Epithelial cell of prostate (primary cell): ENCODE measurements at regions not wholly inside any gene's neighbourhood (a gene's known extent, or its start where the extent isn't known, plus 50 kb on each side); places are given as distances from the start of the nearest gene placed in this dataset.

Experiments used
- DNase-seq: peaks from one replicate; pipeline ENCODE4 v3.0.0-alpha.2; 2011; ENCODE audit warnings: low read depth, low spot score
- H3K27ac ChIP-seq: fragments of 450-650 bp; 2 replicates; pipeline ENCODE4 v1.5.1; 2017; ENCODE audit warnings: mild to moderate bottlenecking

DNA sequence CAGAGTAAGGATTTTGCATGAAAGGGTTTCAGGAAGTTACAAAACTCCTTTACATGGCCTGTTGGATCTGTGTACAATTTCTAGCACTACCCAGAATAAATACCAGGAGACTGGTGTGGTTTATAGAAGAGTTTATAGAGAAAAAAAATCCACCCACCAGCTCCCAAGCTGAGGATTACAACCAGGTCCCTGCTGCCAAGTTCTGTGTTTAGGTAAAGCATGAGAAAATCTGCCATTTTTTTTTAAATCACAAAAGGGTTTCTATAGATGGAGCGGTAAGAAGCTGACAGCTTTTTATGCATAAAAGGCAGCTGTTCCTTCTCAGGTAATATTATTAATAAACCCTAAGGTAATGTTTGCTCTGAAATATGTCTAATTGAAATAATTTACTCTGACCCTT is 545.4 kb upstream of the ZEB2 start:
- no peak for DNase-seq
- H3K27ac ChIP-seq = no peak overlapping the region

DNA sequence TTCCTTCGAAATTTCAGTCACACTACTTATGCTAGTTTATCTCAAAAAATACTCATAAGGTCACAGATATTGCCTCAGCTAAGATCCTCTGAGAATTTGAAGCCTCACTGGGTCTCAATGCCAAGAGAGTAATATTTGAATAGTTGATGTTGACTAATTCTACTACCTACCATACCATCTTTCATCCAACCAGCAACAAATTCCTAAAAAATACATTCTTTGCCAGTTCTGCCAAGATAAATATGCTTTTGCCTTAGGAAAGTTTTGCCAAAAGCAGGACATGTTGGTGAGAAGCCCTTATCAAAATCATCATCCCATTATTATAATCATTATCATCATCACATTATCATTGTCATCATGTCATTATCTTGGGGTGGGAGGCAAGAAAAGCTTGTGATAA is 544.6 kb upstream of the ZEB2 start:
- H3K27ac ChIP-seq = no peak overlapping the region
- DNase-seq = no peak

DNA sequence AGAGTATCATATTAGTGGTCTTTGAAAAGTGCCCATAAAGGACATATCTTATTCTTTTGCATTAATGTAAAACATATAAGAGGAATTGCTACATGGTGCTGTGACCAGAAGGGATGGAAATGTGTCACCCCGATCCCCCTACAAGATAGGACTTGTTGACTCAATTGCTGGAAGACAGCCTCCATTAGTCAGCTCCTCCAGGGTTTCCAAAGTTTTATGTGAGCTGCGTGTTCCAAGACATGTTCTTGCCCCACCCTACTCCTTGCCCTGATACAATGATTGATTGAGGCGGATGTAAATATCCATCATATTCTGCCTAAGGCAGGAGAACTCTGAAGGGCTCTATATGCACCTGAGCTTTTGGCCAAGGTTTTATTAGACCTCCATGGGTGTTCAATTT is 541.0 kb upstream of the ZEB2 start:
- peak; percentile 96 for DNase-seq

DNA sequence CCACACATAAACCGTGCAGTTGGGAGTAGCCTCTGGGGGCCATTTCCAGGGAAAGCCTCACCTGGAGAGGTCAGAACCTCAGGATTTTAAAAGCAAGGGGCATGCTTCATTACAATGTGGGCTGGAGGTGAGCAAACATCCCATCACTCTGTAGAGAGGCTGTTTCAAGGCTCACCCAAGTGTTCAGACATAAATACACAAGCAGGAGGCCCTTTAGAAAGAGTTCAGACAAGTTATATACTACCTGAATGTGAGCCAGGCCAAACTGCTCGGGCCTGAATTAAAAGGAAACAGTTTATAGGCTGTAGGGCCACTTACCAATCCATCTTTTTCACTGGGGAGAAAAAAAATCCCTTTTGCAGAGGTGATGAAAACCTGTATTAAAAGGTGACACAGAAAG is 540.0 kb upstream of the ZEB2 start:
- H3K27ac ChIP-seq = peak overlapping the region; percentile 19
- DNase-seq = no peak

More for the DNA sequence above, 541.0 kb upstream of the ZEB2 start:
- H3K27ac ChIP-seq = peak overlapping the region; percentile 19

DNA sequence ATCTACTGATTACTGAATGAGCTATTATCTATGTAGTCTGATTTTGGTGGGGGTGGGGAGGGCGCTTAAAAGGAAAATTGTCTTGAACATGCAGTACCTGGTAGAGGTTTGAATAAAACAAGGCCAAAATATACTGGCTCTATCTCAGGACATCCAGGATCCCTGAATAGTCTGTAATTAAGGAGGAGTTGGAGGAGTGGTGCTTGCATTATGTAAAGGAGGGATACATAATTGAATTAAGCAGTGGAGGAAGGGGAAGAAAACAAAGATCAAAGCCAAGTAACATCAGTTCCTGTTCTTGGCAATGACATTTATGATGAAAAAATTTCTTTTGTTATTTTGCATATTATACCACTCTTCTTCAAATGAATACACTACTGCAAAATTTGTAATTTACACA is 539.4 kb upstream of the ZEB2 start:
- no peak for DNase-seq

DNA sequence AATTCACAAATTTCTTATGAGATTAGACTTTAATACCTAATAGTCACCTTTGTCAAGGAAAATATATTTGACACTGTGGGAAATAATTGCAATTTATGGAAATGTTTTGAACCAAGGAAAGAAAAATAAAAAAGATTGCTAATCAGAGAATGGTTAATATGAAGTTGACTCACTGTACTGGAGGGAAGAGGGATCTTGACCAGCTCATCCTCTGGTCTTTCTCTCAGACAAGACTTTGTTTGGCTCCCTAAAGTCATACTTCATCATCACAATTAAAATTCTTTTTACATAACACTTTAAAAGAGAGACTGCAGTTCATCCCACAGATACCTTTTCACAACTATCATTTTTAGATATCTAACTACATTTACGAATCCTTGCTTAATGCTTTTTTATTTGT is 538.5 kb upstream of the ZEB2 start:
- DNase-seq = no peak
- no peak overlapping the region for H3K27ac ChIP-seq

More for the DNA sequence above, 539.4 kb upstream of the ZEB2 start:
- H3K27ac ChIP-seq = no peak overlapping the region

DNA sequence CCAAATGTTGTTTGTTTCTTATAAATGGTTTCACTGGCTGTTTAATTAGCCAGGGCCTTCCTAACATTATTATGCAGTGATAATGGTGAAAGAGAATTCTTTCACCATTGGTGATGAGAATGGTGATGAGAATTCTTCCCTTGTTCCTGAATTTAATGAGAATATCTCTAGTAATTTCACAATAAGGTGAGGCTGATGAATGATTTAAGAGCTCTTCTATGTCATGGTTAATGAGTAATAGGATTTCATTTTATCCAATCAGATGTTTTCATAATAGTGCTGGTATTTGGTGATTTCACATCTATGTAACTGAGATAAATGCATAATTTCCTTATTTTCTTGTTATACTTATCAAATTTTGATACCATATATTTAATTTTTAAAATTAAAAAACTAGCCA is 535.7 kb upstream of the ZEB2 start:
- no peak overlapping the region for H3K27ac ChIP-seq
- DNase-seq = no peak

DNA sequence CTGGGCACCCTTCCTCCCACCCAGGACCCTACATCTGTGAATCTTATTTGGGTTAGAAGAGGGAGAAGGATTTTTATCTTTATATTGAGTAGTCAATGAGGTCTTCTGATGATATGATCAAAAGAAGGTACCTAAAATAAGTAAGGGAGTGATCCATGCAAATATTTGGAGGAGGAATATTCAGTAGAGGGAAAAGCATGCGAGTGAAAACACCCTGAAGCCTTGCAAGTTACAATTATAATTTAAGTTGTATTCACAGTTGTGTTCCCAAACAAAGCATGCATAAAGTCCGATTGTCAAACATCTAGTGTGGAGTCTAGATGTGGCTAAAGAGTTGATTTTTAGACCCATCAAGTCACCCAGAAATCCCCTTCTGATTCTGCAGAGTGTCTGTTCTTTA is 530.2 kb upstream of the ZEB2 start:
- H3K27ac ChIP-seq = no peak overlapping the region
- no peak for DNase-seq

DNA sequence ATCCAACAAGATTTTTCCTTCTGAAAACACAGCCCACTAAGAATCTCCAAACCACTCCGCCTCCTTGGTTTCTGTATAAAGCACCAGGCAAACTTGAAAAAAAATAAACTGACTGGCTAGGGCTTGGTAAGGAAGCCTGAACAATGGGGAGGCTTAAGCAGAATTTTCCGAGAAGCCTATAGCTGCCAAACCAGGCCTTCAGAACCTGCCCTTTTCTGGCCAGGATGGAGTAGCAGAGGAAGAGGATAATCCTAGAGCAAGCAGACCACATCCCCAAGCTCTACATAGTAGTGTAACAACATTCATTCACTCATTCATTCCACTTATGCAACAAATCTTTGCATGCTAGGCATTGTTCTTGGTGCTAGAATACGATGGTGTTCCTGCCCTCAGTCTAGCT is 529.6 kb upstream of the ZEB2 start:
- H3K27ac ChIP-seq = no peak overlapping the region
- no peak for DNase-seq

DNA sequence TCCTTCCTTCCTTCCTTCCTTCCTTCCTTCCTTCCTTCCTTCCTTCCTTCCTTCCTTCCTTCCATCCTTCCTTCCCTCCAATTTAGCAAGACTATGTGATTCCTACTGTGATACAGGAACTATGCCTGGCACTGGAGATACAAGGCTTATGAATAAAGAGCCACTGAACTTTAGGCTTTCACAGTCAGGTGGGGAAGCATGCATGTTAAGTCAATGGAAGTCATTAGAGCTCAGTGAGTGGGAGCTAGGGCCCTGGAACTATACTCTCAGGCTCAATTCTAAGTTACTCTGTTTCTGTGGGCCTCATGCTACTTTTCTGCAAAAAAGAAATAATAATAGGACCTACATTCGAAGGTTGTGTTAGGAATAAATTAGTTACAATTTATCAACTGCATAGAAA is 527.6 kb upstream of the ZEB2 start:
- no peak overlapping the region for H3K27ac ChIP-seq
- DNase-seq = no peak

DNA sequence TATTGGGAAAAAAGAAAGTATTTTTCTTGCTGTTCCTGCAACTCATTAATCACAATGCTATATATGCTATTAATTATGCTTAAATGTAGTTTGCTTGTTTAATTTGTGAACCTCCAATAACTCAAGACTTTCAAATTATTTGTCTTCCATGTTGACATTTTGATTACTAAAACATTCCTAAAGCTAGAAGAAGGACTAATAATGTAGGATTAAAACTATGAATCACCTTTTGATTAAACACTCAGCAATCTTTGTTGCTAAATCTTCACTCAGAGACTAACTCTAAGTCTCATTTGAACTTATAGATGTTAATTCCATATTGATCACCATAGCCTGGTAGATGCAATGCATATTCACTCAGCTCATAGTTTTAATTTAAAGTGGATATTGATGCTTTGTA is 524.6 kb upstream of the ZEB2 start:
- DNase-seq = no peak
- H3K27ac ChIP-seq = no peak overlapping the region

DNA sequence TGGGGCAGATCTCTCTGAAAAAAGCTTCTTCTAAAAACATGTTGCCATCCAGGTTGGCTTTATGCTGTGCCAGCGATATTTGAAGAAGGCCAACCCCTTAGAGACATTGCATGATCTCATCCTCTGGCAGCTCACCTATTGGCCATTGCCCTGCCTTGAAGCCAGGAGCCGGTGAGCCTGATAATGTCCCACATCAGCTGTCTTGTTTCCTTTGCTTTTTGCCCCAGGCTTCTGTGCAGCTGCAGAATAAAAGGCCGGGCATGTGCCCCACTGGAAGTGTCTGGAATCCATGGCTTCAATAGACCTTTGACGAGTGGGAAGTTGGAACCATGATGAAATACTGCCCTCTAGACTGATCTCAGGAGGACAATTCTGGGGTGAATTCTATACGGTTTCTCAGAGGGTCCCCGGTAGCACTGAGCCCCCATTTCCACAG is 523.5 kb upstream of the ZEB2 start:
- DNase-seq = no peak
- H3K27ac ChIP-seq = no peak overlapping the region

DNA sequence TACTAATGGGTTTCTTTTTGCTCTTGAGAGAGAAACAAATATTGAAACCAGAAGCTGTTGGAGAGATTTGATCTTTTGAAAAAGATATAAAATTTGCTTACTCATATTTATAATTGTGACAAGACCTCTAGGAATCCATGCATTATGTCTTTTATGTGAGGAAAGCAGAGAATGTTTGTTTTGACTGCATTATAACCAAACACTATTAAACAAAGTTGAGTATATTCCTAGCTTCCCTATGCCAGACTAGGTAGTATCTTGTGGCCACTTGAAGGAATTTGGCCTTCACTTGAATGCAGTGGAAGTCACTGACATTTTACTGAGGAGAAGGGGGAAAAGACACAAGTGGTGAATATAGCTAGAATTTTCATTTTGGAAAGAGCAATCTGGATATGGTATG is 521.8 kb upstream of the ZEB2 start:
- no peak overlapping the region for H3K27ac ChIP-seq
- no peak for DNase-seq

DNA sequence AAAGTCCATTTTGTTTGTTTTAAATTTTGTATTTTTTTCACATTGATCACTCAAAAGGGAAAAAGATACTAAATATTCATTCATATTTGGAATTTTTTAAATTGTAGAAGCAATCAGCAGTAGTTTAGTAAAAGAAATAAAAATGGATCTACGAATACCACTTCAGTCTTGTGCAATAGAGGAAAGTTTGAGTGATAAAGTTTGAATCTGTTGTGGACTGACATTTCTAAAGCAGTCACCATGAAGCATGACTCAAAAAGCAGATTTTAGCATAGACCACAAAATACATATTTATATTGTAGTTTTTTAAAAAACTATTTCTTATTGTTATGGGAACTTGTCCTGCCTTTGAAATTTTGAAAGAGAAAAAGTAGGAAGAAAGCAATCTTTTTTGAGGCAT is 520.5 kb upstream of the ZEB2 start:
- DNase-seq = no peak
- H3K27ac ChIP-seq = no peak overlapping the region

DNA sequence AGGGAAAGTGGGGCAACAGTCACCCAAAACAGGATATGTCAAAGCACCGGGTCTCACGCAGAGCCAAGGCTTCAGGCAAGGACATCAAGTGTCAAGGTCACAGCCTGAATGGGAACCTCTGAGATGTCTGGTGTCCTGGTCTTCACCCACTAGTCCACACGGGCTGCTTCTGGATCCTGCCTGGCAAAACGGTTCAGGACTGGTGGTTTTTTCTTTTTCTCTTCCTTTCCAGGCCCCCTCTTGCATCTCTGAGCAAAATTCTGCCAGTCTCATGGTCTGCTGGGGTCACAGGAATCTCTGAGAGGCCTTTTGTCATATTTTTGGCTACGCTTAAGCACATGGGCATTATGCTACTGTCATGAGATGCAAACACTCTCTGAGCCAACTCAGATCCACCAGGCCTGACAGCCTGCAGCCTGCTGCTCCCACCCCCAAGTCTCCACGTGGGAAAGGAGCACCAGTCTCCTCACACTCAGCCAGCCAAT is 518.2 kb upstream of the ZEB2 start:
- H3K27ac ChIP-seq = no peak overlapping the region
- DNase-seq = no peak

DNA sequence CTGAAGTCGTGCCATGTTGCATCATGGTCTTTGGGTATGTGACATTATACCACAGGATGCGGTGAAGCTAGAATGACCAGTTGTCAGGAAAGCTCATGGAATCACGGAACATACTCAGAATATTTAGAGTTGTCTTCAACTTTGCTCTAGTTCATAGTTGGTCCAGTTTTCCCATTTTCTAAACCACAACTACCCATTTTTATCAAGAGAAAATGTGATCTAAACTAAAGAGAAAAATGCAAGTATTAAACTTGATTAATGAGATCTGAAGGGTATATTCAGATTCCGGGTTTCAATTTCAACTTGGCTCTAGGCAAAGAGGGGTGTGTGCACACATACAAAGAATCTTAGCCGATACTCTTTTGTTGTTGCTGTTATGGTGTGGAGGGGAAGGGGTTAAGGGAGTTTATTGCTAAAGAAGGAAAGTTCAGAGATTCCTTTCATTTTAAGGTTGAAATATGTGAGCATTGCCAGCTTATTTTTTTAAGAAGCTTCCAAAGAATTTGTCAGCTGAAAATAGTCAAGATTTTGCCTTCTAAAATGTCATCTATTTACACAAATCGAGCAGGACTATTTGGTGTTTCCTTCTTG is 516.6 kb upstream of the ZEB2 start:
- no peak overlapping the region for H3K27ac ChIP-seq

DNA sequence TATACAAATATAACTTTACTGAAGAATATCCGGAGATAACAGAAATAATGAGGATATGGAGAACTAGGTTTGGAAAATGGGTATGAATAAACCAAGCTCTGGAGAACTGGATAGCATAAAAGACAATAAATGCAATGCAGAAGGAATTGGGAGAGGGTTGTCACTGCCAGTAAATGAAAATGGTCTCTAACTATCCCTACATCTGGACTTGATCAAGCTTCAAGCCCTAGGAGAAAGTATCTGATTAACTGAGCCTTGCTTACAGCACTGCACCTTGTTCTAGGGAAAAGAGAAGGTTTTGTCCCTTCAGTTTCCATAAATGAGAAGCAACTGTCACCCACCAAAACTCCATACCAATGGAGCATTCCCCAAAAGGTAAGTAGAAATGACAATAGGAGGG is 514.6 kb upstream of the ZEB2 start:
- H3K27ac ChIP-seq = no peak overlapping the region
- no peak for DNase-seq

More for the DNA sequence above, 516.6 kb upstream of the ZEB2 start:
- no peak for DNase-seq

DNA sequence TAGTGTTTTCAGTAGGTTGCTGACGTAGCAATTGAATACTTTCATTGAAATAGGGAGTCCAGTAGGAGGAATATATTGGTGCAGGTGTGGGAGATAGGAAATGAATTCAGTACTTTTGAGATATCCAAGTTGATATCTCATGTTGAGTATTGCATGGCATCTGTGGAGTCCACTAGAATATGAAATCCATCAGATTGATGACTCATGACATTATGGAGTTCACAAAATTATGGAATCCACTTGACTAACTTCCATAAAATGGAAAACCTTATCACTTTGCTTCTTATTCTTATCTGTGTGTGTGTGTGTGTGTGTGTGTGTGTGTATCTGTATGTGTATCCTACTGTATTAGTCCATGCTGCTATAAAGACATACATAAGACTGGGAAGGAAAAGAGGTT is 513.5 kb upstream of the ZEB2 start:
- no peak for DNase-seq
- H3K27ac ChIP-seq = no peak overlapping the region

DNA sequence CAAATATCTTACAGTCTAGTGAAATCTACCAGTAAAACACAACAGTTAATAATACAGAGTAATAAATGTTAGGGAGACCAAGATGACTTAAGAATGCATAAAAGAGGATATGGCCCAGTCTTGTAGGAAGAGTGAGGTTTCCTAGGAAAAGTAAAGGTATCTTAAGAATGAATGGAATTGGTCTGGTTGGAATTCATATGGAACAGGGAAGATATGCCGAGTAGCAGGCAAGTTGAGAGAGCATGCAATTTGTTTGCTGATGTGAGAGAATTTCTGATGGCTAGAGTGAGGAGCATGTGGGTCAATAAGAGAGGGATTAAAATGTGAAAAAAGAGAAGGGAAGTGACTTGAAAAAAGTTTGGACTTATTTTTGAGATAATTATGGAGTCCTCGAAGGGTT is 512.9 kb upstream of the ZEB2 start:
- no peak for DNase-seq
- no peak overlapping the region for H3K27ac ChIP-seq

DNA sequence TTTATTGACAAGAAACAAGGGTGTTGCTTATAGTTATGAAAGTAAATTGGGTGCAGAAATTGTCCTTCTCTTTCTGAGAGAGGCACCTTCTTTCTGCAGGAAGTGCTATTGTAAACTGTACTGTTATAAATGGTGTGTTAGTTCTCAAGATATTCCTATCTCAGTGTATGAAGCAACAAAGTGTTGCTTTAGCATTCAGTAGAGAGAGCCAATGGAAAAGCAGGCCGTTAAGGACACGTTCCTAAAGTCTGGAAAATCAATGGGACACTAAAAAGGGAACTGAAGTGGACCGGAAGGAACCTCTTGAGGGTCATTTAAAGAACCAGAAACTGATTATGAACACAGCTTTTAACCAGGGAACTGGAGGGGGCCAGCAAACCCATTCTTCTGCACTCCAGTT is 510.0 kb upstream of the ZEB2 start:
- DNase-seq = no peak
- no peak overlapping the region for H3K27ac ChIP-seq

DNA sequence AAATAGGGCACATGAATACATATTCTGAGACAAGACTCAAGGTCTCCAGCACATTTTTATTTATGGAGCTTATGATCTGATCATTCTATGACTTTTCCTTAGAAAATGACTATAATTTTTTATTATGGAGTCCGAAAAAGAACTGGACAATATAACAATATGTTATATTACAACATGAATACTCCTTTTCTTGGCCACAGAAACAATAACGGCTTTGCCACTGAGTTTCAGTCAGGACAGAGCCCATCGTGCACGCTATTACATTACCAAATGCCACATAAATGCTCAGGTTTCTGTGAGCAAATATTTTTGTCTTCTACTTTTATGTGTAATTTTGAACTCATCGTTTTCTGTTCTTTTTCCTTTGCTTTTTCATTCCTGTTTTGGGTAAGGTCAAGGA is 509.2 kb upstream of the ZEB2 start:
- H3K27ac ChIP-seq = no peak overlapping the region
- DNase-seq = no peak

DNA sequence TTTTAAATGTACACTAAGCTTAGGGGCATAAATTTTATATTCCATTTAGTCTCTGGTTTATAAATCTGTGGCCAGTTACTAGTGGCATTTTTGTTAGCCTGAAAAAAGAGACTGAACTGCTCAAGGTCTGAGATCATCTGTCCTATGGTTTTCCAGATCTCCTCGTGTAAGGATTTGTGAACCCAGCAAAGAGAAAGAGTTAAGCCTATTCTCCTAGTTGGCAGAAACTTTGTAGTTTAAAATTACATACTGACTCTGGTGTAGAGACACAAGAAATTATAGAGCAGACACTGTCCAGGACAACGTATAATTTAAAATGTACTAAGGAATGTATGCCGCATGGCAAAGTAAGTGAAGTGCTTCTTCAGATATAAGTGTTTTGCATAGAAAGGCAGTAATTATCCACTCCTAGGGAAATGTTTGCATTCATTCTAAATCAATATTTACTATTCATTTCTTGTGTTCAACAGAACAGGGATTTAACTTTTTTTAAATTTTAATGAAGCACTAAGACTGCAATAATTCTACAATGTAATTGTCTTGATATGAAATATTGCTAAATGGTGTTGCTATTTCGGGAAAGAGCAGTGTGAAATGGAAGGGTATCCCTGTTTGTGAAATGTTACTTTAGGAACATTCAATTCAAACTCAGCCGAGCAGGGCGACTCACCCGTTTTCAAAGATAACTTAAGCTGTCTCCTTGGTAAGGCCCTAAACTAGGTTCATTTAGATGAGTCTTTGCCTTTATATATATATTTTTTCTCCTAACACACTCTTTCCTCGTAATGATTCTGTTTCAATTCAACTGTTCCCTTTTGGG is 508.4 kb upstream of the ZEB2 start:
- no peak overlapping the region for H3K27ac ChIP-seq
- DNase-seq = no peak
